ENCODE measurements at regions not wholly inside any gene's neighbourhood (a gene's known extent, or its start where the extent isn't known, plus 50 kb on each side); places are given as distances from the start of the nearest gene placed in this dataset.

DNA sequence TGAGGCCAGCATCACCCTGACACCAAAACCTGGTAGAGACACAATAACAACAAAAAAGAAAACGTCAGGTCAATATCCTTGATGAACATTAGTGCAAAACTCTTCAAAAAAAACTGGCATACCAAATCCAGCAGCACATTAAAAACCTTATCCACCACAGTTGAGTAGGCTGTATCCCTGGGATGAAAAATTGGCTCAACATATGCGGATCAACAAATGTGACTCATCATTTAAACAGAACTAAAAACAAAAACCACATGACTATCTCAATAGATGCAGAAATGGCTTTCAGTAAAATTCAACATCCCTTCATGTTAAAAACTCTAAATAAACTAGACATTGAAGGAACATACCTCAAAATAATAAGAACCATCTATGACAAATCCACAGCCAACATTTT, 59.6 kb upstream of the PHIP start:
- H3K27ac Mint-ChIP-seq: no peak overlapping the region
- H3K27me3 Mint-ChIP-seq (ENCODE audit: low read depth): no peaks in the 10 kb centered on the region
- TF ChIP-seq, protein P1, sequence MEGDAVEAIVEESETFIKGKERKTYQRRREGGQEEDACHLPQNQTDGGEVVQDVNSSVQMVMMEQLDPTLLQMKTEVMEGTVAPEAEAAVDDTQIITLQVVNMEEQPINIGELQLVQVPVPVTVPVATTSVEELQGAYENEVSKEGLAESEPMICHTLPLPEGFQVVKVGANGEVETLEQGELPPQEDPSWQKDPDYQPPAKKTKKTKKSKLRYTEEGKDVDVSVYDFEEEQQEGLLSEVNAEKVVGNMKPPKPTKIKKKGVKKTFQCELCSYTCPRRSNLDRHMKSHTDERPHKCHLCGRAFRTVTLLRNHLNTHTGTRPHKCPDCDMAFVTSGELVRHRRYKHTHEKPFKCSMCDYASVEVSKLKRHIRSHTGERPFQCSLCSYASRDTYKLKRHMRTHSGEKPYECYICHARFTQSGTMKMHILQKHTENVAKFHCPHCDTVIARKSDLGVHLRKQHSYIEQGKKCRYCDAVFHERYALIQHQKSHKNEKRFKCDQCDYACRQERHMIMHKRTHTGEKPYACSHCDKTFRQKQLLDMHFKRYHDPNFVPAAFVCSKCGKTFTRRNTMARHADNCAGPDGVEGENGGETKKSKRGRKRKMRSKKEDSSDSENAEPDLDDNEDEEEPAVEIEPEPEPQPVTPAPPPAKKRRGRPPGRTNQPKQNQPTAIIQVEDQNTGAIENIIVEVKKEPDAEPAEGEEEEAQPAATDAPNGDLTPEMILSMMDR (conservative IDR thresholded peaks at IDR 0.05): no peak

More for the DNA sequence above, 59.6 kb upstream of the PHIP start:
- Mint-ChIP-seq H3K9me3 (peaks cover 27 to 47% of the 10 kb centered on the region in 2 experiments), H3K4me3 (no peak overlapping the region), H3K4me1 (peaks cover 3% of the 10 kb centered on the region in 2 experiments), H3K36me3 (ENCODE audit: insufficient read depth in 1 of 3, low read depth in 3 of 3) (peaks cover 20 to 35% (median 28%) of the 10 kb centered on the region in 3 experiments)
- Histone ChIP-seq H2AFZ (ENCODE audit: low read length) (no peak overlapping the region), H2BK15ac (ENCODE audit: low read depth, low read length) (no peak overlapping the region), H3K18ac (ENCODE audit: insufficient read length, low read depth, low read length) (no peak overlapping the region), H3K23ac (ENCODE audit: insufficient read length, low read depth, low read length) (no peak overlapping the region), H2BK12ac (ENCODE audit: insufficient read length, low read depth, low read length) (no peak overlapping the region), H3K27ac (ENCODE audit: insufficient read length, low read depth, low read length) (no peak overlapping the region), H3T11ph (ENCODE audit: low read length) (no peak overlapping the region), H3K27me3 (ENCODE audit: insufficient read depth, low read length) (no peaks in the 10 kb centered on the region), H3K79me1 (ENCODE audit: insufficient read depth, low read depth, low read length, poor library complexity, severe bottlenecking) (no peaks in the 10 kb centered on the region), H2BK120ac (ENCODE audit: low read depth, low read length, poor library complexity, severe bottlenecking) (no peak overlapping the region), H3K14ac (ENCODE audit: insufficient read depth, low read length) (no peak overlapping the region), H2AK5ac (ENCODE audit: insufficient read length, low read length) (no peak overlapping the region), H2BK20ac (ENCODE audit: low read depth, low read length, poor library complexity, severe bottlenecking) (no peak overlapping the region), H3K4ac (ENCODE audit: low read depth, low read length) (no peak overlapping the region), H2BK5ac (ENCODE audit: insufficient read length, low read length) (no peak overlapping the region), H3K56ac (ENCODE audit: insufficient read length, low read depth, low read length) (no peak overlapping the region), H4K91ac (ENCODE audit: insufficient read length, low read depth, low read length) (no peak overlapping the region), H3K4me2 (ENCODE audit: insufficient read depth, insufficient read length, low read length) (no peak overlapping the region), H4K8ac (replicated peaks; ENCODE audit: insufficient read length, low read depth, low read length) (no peak overlapping the region), H3K23me2 (ENCODE audit: insufficient read length, low read depth, low read length, poor library complexity, severe bottlenecking) (no peaks in the 10 kb centered on the region), H3K79me2 (ENCODE audit: insufficient read depth, low read length) (no peaks in the 10 kb centered on the region), H4K5ac (ENCODE audit: insufficient read length, low read depth, low read length) (no peak overlapping the region), H3K9ac (ENCODE audit: extremely low read depth, insufficient read length, low read length) (no peak overlapping the region), H3K4me1 (ENCODE audit: insufficient read depth, low read length) (no peaks in the 10 kb centered on the region), H4K20me1 (ENCODE audit: control insufficient read depth, insufficient read depth, insufficient read length) (no peaks in the 10 kb centered on the region), H3K9me3 (ENCODE audit: control insufficient read depth, low read depth, low read length) (no peaks in the 10 kb centered on the region)
- DNase-seq: no peak
- no CpG with 5 or more reads among the region's 2 CpGs for WGBS (ENCODE audit: extremely low coverage, insufficient read length, low lambda C conversion rate)
